GM19463 (cell line): ENCODE measurements at regions not wholly inside any gene's neighbourhood (a gene's known extent, or its start where the extent isn't known, plus 50 kb on each side); places are given as distances from the start of the nearest gene placed in this dataset.

Source experiments
- ATAC-seq: cut with Tn5 transposase; IDR thresholded peaks from one replicate; pipeline ENCODE4 v1.9.1; 2021; ENCODE audit warnings: mild to moderate bottlenecking, moderate library complexity; ENCODE audit not compliant: unreplicated experiment

GRCh38 chr2:228257379-228257778 lies 75.9 kb upstream of the SPHKAP start:
- ATAC-seq, result no peak

GRCh38 chr2:228253752-228254151 lies 72.3 kb upstream of the SPHKAP start:
- no peak for ATAC-seq

- ATAC-seq, result no peak
Measured at GRCh38 chr2:228247335-228247734, 65.8 kb upstream of the SPHKAP start.

- ATAC-seq, result no peak
Measured at GRCh38 chr2:228245601-228246000, 64.1 kb upstream of the SPHKAP start.

- ATAC-seq, result no peak
Measured at GRCh38 chr2:228242591-228242990, 61.1 kb upstream of the SPHKAP start.

- no peak for ATAC-seq
Measured at GRCh38 chr2:228239907-228240561, 58.5 kb upstream of the SPHKAP start.

GRCh38 chr2:228239207-228239906 lies 57.9 kb upstream of the SPHKAP start:
- ATAC-seq, result no peak
